IPS DF 6.9 (cell line): ENCODE measurements at regions not wholly inside any gene's neighbourhood (a gene's known extent, or its start where the extent isn't known, plus 50 kb on each side); places are given as distances from the start of the nearest gene placed in this dataset.

Source experiments
- DNase-seq: peaks from one replicate; pipeline ENCODE4 v3.0.0-alpha.2; 2013; ENCODE audit warnings: low read depth, low spot score
- H3K27ac ChIP-seq: one replicate; pipeline ENCODE4 v1.5.1; 2013; ENCODE audit warnings: low read length, control low read depth
- H3K27me3 ChIP-seq: 2 replicates; pipeline ENCODE4 v1.6.1; 2013; ENCODE audit warnings: mild to moderate bottlenecking, low read length; ENCODE audit not compliant: control insufficient read depth, insufficient read depth
- H3K36me3 ChIP-seq: 2 replicates; pipeline ENCODE4 v1.6.1; 2013; ENCODE audit warnings: low read length; ENCODE audit not compliant: control insufficient read depth, insufficient read depth
- H3K4me1 ChIP-seq: 2 replicates; pipeline ENCODE4 v1.6.1; 2013; ENCODE audit warnings: low read length; ENCODE audit not compliant: control insufficient read depth, insufficient read depth
- H3K4me3 ChIP-seq: 2 replicates; pipeline ENCODE4 v1.5.1; 2013; ENCODE audit warnings: mild to moderate bottlenecking, low read length
- H3K9me3 ChIP-seq: 2 replicates; pipeline ENCODE4 v1.6.1; 2013; ENCODE audit warnings: low read length, inconsistent platforms; ENCODE audit not compliant: control insufficient read depth, insufficient read depth
- WGBS: extraction: QIAGEN DNeasy Blood & Tissue Kit; methylation state at CpG from one replicate; pipeline ENCODE4 v1.1.7; 2013; ENCODE audit warnings: mixed read lengths, missing lambda C conversion rate; ENCODE audit not compliant: insufficient read length, insufficient coverage; 5-methylcytosine and 5-hydroxymethylcytosine counted together

- Histone ChIP-seq H3K36me3 (no peaks in the 10 kb centered on the region), H3K9me3 (no peaks in the 10 kb centered on the region), H3K4me3 (no peak overlapping the region), H3K4me1 (no peaks in the 10 kb centered on the region), H3K27me3 (no peaks in the 10 kb centered on the region), H3K27ac (no peak overlapping the region)
- no CpG with 5 or more reads among the region's 1 CpG for WGBS
- DNase-seq = no peak
These were observed 543.3 kb upstream of the MARCKS start for GRCh38 chr6:113313841-113314240.

- Histone ChIP-seq H3K4me3 (no peak overlapping the region), H3K27me3 (no peaks in the 10 kb centered on the region), H3K9me3 (no peaks in the 10 kb centered on the region), H3K4me1 (no peaks in the 10 kb centered on the region), H3K27ac (no peak overlapping the region), H3K36me3 (no peaks in the 10 kb centered on the region)
- no CpG with 5 or more reads among the region's 1 CpG for WGBS
- no peak for DNase-seq
These were observed 542.0 kb upstream of the MARCKS start for GRCh38 chr6:113315165-113315564.

- Histone ChIP-seq H3K27ac (no peak overlapping the region), H3K9me3 (no peaks in the 10 kb centered on the region), H3K4me1 (no peaks in the 10 kb centered on the region), H3K36me3 (no peaks in the 10 kb centered on the region), H3K4me3 (no peak overlapping the region), H3K27me3 (no peaks in the 10 kb centered on the region)
- no CpG with 5 or more reads among the region's 4 CpGs for WGBS
- no peak for DNase-seq
These were observed 541.3 kb upstream of the MARCKS start for GRCh38 chr6:113315879-113316278.

GRCh38 chr6:113317442-113317841, 539.7 kb upstream of the MARCKS start:
- no peaks in the 10 kb centered on the region for H3K36me3 ChIP-seq
- no peak overlapping the region for H3K4me3 ChIP-seq
- H3K9me3 ChIP-seq = no peaks in the 10 kb centered on the region
- no peaks in the 10 kb centered on the region for H3K4me1 ChIP-seq
- WGBS = no CpG with 5 or more reads among the region's 2 CpGs
- no peak overlapping the region for H3K27ac ChIP-seq
- no peaks in the 10 kb centered on the region for H3K27me3 ChIP-seq
- DNase-seq = no peak

- H3K27me3 ChIP-seq = no peaks in the 10 kb centered on the region
- H3K4me1 ChIP-seq = no peaks in the 10 kb centered on the region
- H3K4me3 ChIP-seq = no peak overlapping the region
- no peaks in the 10 kb centered on the region for H3K9me3 ChIP-seq
- no CpG with 5 or more reads among the region's 9 CpGs for WGBS
- no peak overlapping the region for H3K27ac ChIP-seq
- no peak for DNase-seq
- H3K36me3 ChIP-seq = no peaks in the 10 kb centered on the region
These were observed 539.1 kb upstream of the MARCKS start for GRCh38 chr6:113317891-113318574.

GRCh38 chr6:113318575-113318917, 538.6 kb upstream of the MARCKS start:
- Histone ChIP-seq H3K27ac (no peak overlapping the region), H3K27me3 (no peaks in the 10 kb centered on the region), H3K4me1 (no peaks in the 10 kb centered on the region), H3K36me3 (no peaks in the 10 kb centered on the region), H3K9me3 (no peaks in the 10 kb centered on the region), H3K4me3 (no peak overlapping the region)
- WGBS = no CpG with 5 or more reads among the region's 5 CpGs
- DNase-seq = no peak

- no peaks in the 10 kb centered on the region for H3K4me1 ChIP-seq
- no peaks in the 10 kb centered on the region for H3K9me3 ChIP-seq
- no peaks in the 10 kb centered on the region for H3K36me3 ChIP-seq
- H3K27ac ChIP-seq = no peak overlapping the region
- no peak overlapping the region for H3K4me3 ChIP-seq
- WGBS = no CpG with 5 or more reads among the region's 2 CpGs
- no peaks in the 10 kb centered on the region for H3K27me3 ChIP-seq
- no peak for DNase-seq
These were observed 536.5 kb upstream of the MARCKS start for GRCh38 chr6:113320653-113321052.

GRCh38 chr6:113326781-113327180, 530.4 kb upstream of the MARCKS start:
- no peak for DNase-seq
- no CpG with 5 or more reads among the region's 3 CpGs for WGBS
- H3K9me3 ChIP-seq = no peaks in the 10 kb centered on the region

GRCh38 chr6:113328886-113329381, 528.2 kb upstream of the MARCKS start:
- no peaks in the 10 kb centered on the region for H3K4me1 ChIP-seq
- no peak for DNase-seq
- no peaks in the 10 kb centered on the region for H3K27me3 ChIP-seq
- no peaks in the 10 kb centered on the region for H3K9me3 ChIP-seq
- no peak overlapping the region for H3K27ac ChIP-seq
- no CpG with 5 or more reads among the region's 4 CpGs for WGBS
- H3K36me3 ChIP-seq = no peaks in the 10 kb centered on the region
- no peak overlapping the region for H3K4me3 ChIP-seq

More at GRCh38 chr6:113326781-113327180, 530.4 kb upstream of the MARCKS start:
- Histone ChIP-seq H3K36me3 (no peaks in the 10 kb centered on the region), H3K27me3 (no peaks in the 10 kb centered on the region), H3K4me3 (no peak overlapping the region), H3K27ac (no peak overlapping the region), H3K4me1 (no peaks in the 10 kb centered on the region)

- Histone ChIP-seq H3K4me3 (no peak overlapping the region), H3K9me3 (no peaks in the 10 kb centered on the region), H3K27me3 (no peaks in the 10 kb centered on the region), H3K4me1 (no peaks in the 10 kb centered on the region), H3K36me3 (no peaks in the 10 kb centered on the region), H3K27ac (no peak overlapping the region)
- DNase-seq = no peak
- WGBS = no CpG with 5 or more reads among the region's 3 CpGs
These were observed 527.1 kb upstream of the MARCKS start for GRCh38 chr6:113329942-113330635.

- Histone ChIP-seq H3K27me3 (no peaks in the 10 kb centered on the region), H3K27ac (no peak overlapping the region), H3K4me3 (no peak overlapping the region), H3K36me3 (no peaks in the 10 kb centered on the region), H3K9me3 (no peaks in the 10 kb centered on the region), H3K4me1 (no peaks in the 10 kb centered on the region)
- no peak for DNase-seq
- no CpG with 5 or more reads among the region's 2 CpGs for WGBS
These were observed 526.6 kb upstream of the MARCKS start for GRCh38 chr6:113330636-113330946.
